OCI-LY3 (cell line): ENCODE measurements at regions not wholly inside any gene's neighbourhood (a gene's known extent, or its start where the extent isn't known, plus 50 kb on each side); places are given as distances from the start of the nearest gene placed in this dataset.

Experiments
- H2AFZ ChIP-seq: fragments of 200-600, 300-600 bp; shearing (Covaris generic); 2 replicates; pipeline ENCODE4 v1.6.0; 2014; ENCODE audit warnings: antibody characterized with exemption, low read depth, low read length
- H3K27ac ChIP-seq: fragments of 200-600, 300-600 bp; sonication (generic); 2 replicates; pipeline ENCODE4 v1.5.1; 2014; ENCODE audit warnings: mild to moderate bottlenecking, low read length, moderate library complexity, mixed read lengths
- H3K27me3 ChIP-seq: fragments of 200-600, 300-600 bp; sonication (generic); 2 replicates; pipeline ENCODE4 v1.6.1; 2014; ENCODE audit warnings: low read depth, low read length, mixed read lengths
- H3K36me3 ChIP-seq: fragments of 200-600, 300-600 bp; sonication (generic); replicated peaks from 2 replicates; pipeline ENCODE3; 2014; ENCODE audit warnings: low read depth, low read length, mixed read lengths
- H3K4me1 ChIP-seq: fragments of 300-600, 200-600 bp; sonication (generic); 2 replicates; pipeline ENCODE4 v1.6.1; 2014; ENCODE audit warnings: low read length, mixed read lengths
- H3K4me2 ChIP-seq: fragments of 200-600, 300-600 bp; sonication (generic); 2 replicates; pipeline ENCODE4 v1.6.1; 2014; ENCODE audit warnings: low read length, mixed read lengths
- H3K4me3 ChIP-seq: fragments of 300-600, 200-600 bp; sonication (generic); 2 replicates; pipeline ENCODE4 v1.5.1; 2014; ENCODE audit warnings: antibody characterized with exemption, mild to moderate bottlenecking, low read length, moderate library complexity
- H3K79me2 ChIP-seq: fragments of 300-600, 200-600 bp; shearing (Covaris generic); 2 replicates; pipeline ENCODE4 v1.6.1; 2014; ENCODE audit warnings: mild to moderate bottlenecking, low read length, mixed read lengths
- H3K9ac ChIP-seq: fragments of 300-600, 200-600 bp; shearing (Covaris generic); 2 replicates; pipeline ENCODE4 v1.6.0; 2014; ENCODE audit warnings: mild to moderate bottlenecking, low read length, moderate library complexity
- H3K9me3 ChIP-seq: fragments of 200-600, 300-600 bp; shearing (Covaris generic); 2 replicates; pipeline ENCODE4 v1.6.1; 2014; ENCODE audit warnings: low read length, mixed read lengths; ENCODE audit not compliant: insufficient read depth
- H4K20me1 ChIP-seq: fragments of 200-600, 300-600 bp; sonication (generic); 2 replicates; pipeline ENCODE4 v1.6.1; 2016; ENCODE audit warnings: low read length, mixed read lengths; ENCODE audit not compliant: insufficient read depth
- EZH2phosphoT487 ChIP-seq: fragments of 200-600 bp; shearing (Covaris generic); IDR thresholded peaks from 2 replicates; pipeline ENCODE4 v1.6.1; 2018; ENCODE audit warnings: antibody characterized with exemption, mixed run types, low read depth
- TF ChIP-seq, protein P1 (sequence below): fragments of 200-600, 300-600 bp; sonication (generic); IDR thresholded peaks from 2 replicates; pipeline ENCODE4 v1.5.1; 2014; ENCODE audit warnings: antibody characterized with exemption, low read length, low read depth

DNA sequence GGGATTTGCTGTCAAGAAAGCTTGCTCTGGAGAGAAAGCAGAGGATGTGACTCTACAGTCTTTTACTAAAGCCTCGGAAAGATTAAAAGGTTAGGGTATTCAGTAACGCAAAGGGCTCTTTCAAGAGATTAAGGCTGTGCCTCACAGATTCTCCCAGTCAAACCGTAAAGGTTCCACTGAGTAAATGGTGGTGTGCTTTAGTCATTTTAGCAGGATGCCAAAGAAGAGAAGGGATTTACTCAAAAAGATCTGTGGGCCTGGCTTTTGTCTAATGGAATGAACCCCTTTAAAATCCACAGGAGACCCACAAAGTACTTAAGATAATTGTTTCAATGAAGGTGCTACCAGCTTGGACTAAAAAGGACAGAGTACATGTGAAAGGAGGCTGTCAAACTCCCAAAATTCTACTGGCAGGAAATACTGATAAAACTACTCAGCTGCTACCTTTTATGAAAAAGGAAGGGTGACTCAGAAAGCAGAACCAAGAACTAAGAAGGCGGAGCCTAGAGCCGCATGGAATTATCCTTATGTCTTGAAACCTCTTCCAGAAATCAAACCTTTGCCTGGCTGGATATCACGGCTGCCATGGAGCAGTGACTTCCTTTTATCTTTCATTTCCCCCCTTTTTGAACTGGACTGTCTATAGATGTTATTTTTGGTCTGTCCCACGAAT is 670.2 kb upstream of the ZEB2 start:
- Histone ChIP-seq H3K4me3 (no peak overlapping the region), H3K4me1 (peaks cover 18% of the 10 kb centered on the region), H3K4me2 (peak overlapping the region; percentile 21; the same call in 1 of the 2 replicates), H3K9me3 (no peaks in the 10 kb centered on the region), H3K79me2 (no peaks in the 10 kb centered on the region), H2AFZ (no peak overlapping the region), H3K27me3 (no peaks in the 10 kb centered on the region), H3K9ac (no peak overlapping the region), H4K20me1 (no peaks in the 10 kb centered on the region), H3K36me3 (no peaks in the 10 kb centered on the region), H3K27ac (no peak overlapping the region)
- TF ChIP-seq, protein P1, sequence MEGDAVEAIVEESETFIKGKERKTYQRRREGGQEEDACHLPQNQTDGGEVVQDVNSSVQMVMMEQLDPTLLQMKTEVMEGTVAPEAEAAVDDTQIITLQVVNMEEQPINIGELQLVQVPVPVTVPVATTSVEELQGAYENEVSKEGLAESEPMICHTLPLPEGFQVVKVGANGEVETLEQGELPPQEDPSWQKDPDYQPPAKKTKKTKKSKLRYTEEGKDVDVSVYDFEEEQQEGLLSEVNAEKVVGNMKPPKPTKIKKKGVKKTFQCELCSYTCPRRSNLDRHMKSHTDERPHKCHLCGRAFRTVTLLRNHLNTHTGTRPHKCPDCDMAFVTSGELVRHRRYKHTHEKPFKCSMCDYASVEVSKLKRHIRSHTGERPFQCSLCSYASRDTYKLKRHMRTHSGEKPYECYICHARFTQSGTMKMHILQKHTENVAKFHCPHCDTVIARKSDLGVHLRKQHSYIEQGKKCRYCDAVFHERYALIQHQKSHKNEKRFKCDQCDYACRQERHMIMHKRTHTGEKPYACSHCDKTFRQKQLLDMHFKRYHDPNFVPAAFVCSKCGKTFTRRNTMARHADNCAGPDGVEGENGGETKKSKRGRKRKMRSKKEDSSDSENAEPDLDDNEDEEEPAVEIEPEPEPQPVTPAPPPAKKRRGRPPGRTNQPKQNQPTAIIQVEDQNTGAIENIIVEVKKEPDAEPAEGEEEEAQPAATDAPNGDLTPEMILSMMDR, result no peak
- no peak for TF ChIP-seq EZH2phosphoT487

DNA sequence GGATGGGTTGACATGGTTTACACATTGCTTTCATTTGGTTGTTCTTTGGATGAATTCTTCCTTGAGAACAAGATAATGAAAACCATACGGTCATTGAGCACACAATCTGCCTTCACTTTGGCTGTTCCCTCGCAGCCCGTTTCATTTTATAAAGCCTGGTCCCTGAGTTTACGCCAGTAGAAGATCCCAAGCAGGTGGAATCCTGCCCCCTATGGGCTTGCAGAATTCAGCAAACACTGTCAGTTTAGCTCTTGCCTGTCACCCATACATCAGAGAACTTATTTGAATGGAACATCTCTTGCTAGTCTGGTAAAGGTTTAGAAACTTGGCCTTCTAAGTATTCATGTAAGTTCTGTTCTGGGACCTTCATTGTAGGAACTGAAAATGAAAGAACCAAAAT is 666.4 kb upstream of the ZEB2 start:
- H2AFZ ChIP-seq, result peak overlapping the region; percentile 15; the same call in 1 of the 2 replicates
- H3K27ac ChIP-seq, result no peak overlapping the region

DNA sequence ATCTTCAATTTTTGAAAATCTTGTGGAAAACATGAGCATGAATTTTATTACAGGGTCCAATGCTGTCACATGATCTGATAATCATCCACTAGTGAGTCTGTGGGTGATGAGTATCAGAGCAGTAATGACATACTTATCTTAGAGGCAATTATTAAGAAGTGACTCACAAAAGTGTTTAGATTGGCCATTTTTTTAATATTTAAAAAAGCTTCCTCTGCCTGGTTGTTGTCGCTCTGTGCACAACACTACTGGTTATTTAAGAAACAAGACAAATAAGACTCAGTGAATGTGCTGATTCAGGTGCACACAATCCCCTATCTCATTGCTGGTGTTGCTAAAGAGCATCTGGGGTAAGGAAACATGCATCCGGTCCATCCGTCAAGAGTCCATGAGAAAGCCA is 665.8 kb upstream of the ZEB2 start:
- H2AFZ ChIP-seq, result no peak overlapping the region
- H3K27ac ChIP-seq, result no peak overlapping the region
- H3K27me3 ChIP-seq, result no peaks in the 10 kb centered on the region
- H4K20me1 ChIP-seq, result no peaks in the 10 kb centered on the region
- no peak overlapping the region for H3K9ac ChIP-seq
- H3K9me3 ChIP-seq, result no peaks in the 10 kb centered on the region
- H3K4me3 ChIP-seq, result no peak overlapping the region
- no peaks in the 10 kb centered on the region for H3K36me3 ChIP-seq
- peaks cover 18% of the 10 kb centered on the region for H3K4me1 ChIP-seq
- TF ChIP-seq, protein P1, result no peak
- no peak for TF ChIP-seq EZH2phosphoT487
- H3K79me2 ChIP-seq, result no peaks in the 10 kb centered on the region
- peak overlapping the region; percentile 36; the same call in 1 of the 2 replicates for H3K4me2 ChIP-seq

More for the DNA sequence above, 666.4 kb upstream of the ZEB2 start:
- H3K4me1 ChIP-seq, result peaks cover 18% of the 10 kb centered on the region
- H3K27me3 ChIP-seq, result no peaks in the 10 kb centered on the region
- no peaks in the 10 kb centered on the region for H3K36me3 ChIP-seq
- no peak overlapping the region for H3K4me3 ChIP-seq
- no peak overlapping the region for H3K9ac ChIP-seq
- TF ChIP-seq EZH2phosphoT487, result no peak
- TF ChIP-seq, protein P1, result peak; percentile 46
- H3K9me3 ChIP-seq, result no peaks in the 10 kb centered on the region
- H3K79me2 ChIP-seq, result no peaks in the 10 kb centered on the region
- H3K4me2 ChIP-seq, result peak overlapping the region; percentile 36
- no peaks in the 10 kb centered on the region for H4K20me1 ChIP-seq

DNA sequence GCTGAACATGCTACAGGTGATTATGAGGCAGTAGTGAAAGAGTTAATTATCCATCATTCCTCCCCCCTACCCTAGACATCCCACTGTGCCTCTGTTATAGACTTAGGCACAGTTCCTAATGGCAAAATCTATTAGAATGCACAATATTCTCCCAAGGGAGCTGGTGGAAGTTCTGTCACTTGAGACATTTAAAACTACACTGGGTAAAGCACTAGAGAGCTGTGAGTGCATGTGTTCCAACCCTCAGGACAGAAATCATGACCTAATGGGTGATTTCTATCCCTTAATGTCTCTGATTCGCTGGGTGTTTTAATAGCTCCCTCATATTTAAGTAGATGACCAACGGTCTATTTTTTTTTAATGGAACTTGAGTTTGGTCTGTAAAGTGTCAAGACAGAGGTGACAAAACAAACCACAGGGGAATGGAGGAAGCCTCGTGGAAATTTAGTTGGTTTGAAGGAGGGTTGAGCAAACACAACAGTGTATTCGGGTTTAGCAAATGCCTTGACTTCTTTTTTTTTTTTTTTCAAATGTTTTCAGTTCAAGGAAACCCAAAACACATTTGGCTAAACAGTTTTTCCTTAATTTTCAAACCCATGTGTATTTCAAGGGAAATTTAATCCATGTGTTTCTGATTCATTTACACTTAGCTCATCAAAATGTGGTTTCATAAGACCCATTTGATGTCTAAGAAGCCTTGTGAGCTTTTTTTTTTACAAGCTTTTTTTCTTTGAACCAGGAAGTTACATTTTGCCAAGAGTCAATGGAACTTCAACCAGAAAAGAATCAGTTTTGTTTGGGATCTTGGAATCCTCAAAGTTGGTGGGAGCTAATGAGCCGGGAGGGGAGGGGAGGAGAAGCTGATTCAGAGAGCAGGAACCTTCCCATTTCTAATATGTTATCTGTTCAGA is 665.1 kb upstream of the ZEB2 start:
- Histone ChIP-seq H3K27ac (no peak overlapping the region), H3K9ac (no peak overlapping the region), H2AFZ (no peak overlapping the region), H4K20me1 (no peaks in the 10 kb centered on the region), H3K79me2 (no peaks in the 10 kb centered on the region), H3K4me1 (peaks cover 12% of the 10 kb centered on the region), H3K27me3 (no peaks in the 10 kb centered on the region), H3K4me2 (no peak overlapping the region), H3K36me3 (no peaks in the 10 kb centered on the region), H3K9me3 (no peaks in the 10 kb centered on the region), H3K4me3 (no peak overlapping the region)
- TF ChIP-seq EZH2phosphoT487, result no peak
- TF ChIP-seq, protein P1, result no peak
